Activated CD4-positive, alpha-beta memory T cell treated with anti-CD3 and anti-CD28 coated beads for 36 hours (primary cell): ENCODE measurements at regions not wholly inside any gene's neighbourhood (a gene's known extent, or its start where the extent isn't known, plus 50 kb on each side); places are given as distances from the start of the nearest gene placed in this dataset.
"Not testable (repeated sequence)": the region's sequence is repeated elsewhere in the genome, so short reads cannot be mapped to it uniquely, and the experiment has no call there.

Experiments
- CTCF ChIA-PET: fragments of 350-600 bp; sonication (Branson Sonifier 250); formaldehyde crosslinking; loops from one replicate; lab custom pipeline; 2021; ENCODE audit warnings: antibody characterized with exemption, inconsistent platforms; lab: Charles Lee
- POLR2A ChIA-PET: fragments of 350-600 bp; sonication (Branson Sonifier 250); formaldehyde crosslinking; loops from one replicate; lab custom pipeline; 2021; ENCODE audit warnings: antibody characterized with exemption; lab: Charles Lee
- DNase-seq: peaks from one replicate; pipeline ENCODE4 v3.0.0-alpha.2; 2020
- H3K27ac Mint-ChIP-seq: one replicate; pipeline ENCODE4 v1.8.0; 2021; ENCODE audit warnings: mixed read lengths
- H3K27me3 Mint-ChIP-seq: one replicate; pipeline ENCODE4 v1.8.0; 2021; ENCODE audit warnings: mixed read lengths
- H3K36me3 Mint-ChIP-seq: one replicate; pipeline ENCODE4 v1.8.0; 2021; ENCODE audit warnings: mixed read lengths
- H3K4me1 Mint-ChIP-seq: one replicate; pipeline ENCODE4 v1.8.0; 2021; ENCODE audit warnings: low read depth, mixed read lengths
- H3K4me3 Mint-ChIP-seq: one replicate; pipeline ENCODE4 v1.8.0; 2021; ENCODE audit warnings: mild to moderate bottlenecking, mixed read lengths
- H3K9me3 Mint-ChIP-seq: one replicate; pipeline ENCODE4 v1.8.0; 2021; ENCODE audit warnings: mixed read lengths
- intact Hi-C: fragments of 100-400 bp; cut with micrococcal nuclease; formaldehyde crosslinking; loops from one replicate; pipeline ENCODE4 v1.15.1; 2023

DNA sequence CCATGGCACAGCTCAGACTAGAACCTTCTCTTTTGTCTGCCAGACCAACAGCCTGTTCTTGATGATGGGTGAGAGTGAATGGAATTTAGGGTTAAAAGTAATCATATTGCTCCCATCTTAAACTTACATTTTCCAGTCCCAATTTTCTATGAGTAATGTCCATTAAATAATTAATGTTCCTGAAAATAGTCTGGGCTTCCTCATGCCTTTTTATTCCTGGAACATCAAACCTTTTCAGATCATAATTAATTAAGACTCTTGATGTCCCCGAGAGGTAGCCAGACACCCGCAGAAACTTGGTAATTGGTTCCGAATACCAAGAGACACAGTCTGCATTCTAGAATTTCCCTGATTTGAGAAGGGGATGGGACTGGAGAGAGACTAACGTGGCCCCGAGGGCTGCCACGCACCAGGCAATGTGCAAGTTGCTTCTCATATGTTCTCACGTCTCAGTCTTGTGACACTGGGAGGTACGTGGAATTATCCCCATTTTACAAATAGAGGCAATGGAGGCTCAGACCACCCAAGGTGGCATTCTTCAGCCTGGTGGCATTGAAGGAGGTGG, 78.6 kb upstream of the TOX2 start:
- no peak for DNase-seq
- POLR2A ChIA-PET: no interaction called here
- CTCF ChIA-PET: no interaction called here
- Mint-ChIP-seq H3K27ac (no peak overlapping the region), H3K4me1 (peaks cover 24% of the 10 kb centered on the region), H3K27me3 (peaks cover 17% of the 10 kb centered on the region), H3K4me3 (no peak overlapping the region), H3K36me3 (no peaks in the 10 kb centered on the region), H3K9me3 (no peaks in the 10 kb centered on the region)
- intact Hi-C loops: no loop called here

DNA sequence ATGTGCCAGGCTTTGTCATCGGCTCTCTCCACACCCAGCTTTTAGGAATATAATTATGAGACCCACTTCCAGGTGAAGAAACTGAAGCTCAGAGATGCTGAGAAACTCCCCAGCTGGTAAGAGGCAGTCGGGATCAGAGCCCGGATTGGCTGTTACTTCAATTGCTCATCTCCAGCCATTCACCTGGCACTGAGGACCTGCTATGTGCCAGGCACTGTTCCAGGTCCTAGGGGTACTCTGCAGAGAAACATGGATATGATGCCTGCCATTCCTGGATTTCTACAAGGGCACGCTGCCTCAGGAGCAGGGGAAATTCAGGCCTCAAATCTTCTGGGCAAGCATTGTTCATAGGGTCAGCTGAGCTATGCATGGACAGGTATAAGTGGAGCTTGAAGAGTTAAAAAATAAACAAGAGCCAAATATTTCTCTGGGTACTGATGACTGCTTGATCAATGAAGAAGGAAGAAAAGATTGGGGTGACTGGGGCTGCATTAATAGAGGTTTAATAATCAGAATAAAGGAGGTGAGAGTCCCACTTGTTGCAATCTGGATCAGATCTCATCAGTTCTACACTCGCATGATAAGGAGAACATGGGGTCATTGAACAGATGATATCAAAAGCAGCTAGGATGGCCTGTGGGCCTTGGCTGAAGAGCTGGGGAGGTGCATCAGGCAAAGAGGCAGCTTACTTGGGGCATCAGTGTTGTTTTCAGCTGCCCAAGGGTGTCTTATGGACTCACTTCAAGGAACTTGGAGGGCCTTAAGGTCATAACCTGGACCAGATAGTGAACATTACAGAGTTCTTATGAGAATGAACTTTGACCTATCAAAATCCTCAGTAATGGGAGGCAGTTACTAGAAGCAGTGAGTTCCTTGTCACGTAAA, 80.9 kb upstream of the TOX2 start:
- Mint-ChIP-seq H3K4me3 (no peak overlapping the region), H3K9me3 (peaks cover 5% of the 10 kb centered on the region), H3K27ac (no peak overlapping the region), H3K27me3 (peaks cover 15% of the 10 kb centered on the region), H3K36me3 (no peaks in the 10 kb centered on the region), H3K4me1 (peaks cover 6% of the 10 kb centered on the region)
- CTCF ChIA-PET: interaction anchor here (1.0 to 2.2 kb wide), 4 partner anchors 11 to 295 kb away, joined by 3 to 5 read pairs (median 4); no protein-coding TSS in a partner anchor
- intact Hi-C loops: no loop called here
- no peak for DNase-seq
- POLR2A ChIA-PET: no interaction called here

DNA sequence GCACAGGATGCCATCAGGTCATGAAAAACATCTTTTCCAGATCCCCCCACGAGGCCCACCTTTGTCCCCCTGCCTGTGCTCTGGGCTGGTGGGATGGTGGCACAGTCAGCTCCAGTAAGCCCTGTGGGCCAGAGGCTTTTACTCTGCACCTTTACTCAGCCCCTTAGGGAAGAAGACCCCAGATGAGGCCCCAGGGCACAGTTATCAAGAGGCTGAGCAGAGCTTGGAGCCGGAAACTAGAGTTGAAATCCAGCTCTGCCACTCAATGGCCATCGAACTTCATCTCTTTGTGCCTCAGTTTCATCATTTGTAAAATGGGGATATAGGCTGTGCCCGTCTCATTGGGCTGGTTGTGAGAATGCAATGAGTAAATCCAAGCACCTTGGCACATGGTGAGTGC, 81.7 kb upstream of the TOX2 start:
- Mint-ChIP-seq H3K9me3 (peaks cover 5% of the 10 kb centered on the region), H3K4me1 (no peaks in the 10 kb centered on the region), H3K4me3 (no peak overlapping the region), H3K27me3 (peaks cover 17% of the 10 kb centered on the region), H3K36me3 (no peaks in the 10 kb centered on the region), H3K27ac (no peak overlapping the region)
- intact Hi-C loops: no loop called here
- DNase-seq: no peak
- ChIA-PET POLR2A (no interaction called here), CTCF (no interaction called here)

DNA sequence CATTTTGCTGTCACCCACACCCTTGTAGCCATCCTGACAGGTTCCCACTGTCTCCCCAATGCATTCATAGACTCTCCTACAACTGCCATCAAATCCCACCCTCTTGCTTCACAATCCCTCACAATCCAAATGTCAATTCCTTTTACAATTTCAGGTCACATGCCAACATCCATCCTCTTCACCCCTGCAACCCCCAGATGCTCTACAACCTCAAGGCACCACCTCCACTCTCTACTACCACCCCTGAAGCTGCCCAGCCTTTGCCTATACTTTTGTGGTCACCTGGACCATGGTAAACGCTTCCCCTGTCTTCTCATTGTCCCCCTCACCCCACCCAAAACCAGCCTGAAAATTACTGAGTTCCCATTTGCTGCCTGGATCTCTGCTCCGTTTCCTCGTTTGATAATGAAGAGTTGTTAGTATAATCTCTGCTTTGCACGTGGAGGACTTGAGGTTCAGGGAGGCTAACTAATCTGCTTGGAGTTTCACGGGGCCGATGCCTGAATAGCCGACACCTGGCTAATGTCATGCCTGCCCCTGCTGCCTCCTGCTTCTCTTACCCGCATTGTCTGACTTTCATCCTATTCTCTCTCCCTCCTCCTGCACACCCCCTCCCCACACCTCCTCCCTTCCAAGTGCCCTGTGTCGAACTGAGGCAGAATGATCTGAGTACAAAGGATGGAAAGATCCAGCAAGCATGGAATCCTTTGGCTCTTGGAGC, 82.4 kb upstream of the TOX2 start:
- H3K27me3 Mint-ChIP-seq: peaks cover 11% of the 10 kb centered on the region
- ChIA-PET CTCF (no interaction called here), POLR2A (no interaction called here)
- no peak for DNase-seq
- intact Hi-C loops: no loop called here
- H3K4me1 Mint-ChIP-seq: no peaks in the 10 kb centered on the region
- no peak overlapping the region for H3K4me3 Mint-ChIP-seq
- peaks cover 5% of the 10 kb centered on the region for H3K9me3 Mint-ChIP-seq
- H3K27ac Mint-ChIP-seq: no peak overlapping the region
- no peaks in the 10 kb centered on the region for H3K36me3 Mint-ChIP-seq

DNA sequence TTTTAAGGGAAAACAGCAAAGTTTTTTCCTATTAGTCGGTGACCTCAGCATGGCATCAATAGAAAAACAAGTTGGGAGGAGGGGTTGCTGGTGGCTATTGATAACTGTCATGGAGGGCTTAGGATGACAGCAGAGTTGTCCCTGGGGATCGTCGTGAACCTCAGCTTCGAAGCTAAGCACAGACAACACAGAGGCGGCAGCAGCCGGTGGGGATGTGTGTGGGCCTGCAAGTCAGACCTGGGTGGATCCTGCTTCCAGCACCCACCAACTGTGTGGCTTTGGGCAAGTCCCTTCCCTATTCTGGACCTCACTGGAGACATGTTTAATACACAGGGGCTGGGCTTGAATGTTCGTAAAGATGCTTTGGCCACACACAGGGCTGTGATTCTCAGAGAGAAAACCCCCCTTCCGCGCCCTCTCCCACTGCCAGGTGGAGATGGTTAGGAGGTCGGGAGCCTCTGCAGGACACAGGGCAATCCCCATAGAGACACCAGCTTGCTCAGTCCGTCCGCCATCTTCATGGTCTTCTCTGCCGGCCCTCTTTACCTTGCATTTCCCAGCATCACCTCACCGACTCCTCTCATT, 83.1 kb upstream of the TOX2 start:
- Mint-ChIP-seq H3K27me3 (peaks cover 13% of the 10 kb centered on the region), H3K4me3 (no peak overlapping the region), H3K4me1 (no peaks in the 10 kb centered on the region), H3K36me3 (no peaks in the 10 kb centered on the region), H3K9me3 (peaks cover 5% of the 10 kb centered on the region), H3K27ac (no peak overlapping the region)
- intact Hi-C loops: no loop called here
- DNase-seq: no peak
- CTCF ChIA-PET: interaction anchor here (1.3 to 1.5 kb wide), 2 partner anchors 8 to 9 kb away, joined by 3 read pairs; no protein-coding TSS in a partner anchor
- POLR2A ChIA-PET: no interaction called here

DNA sequence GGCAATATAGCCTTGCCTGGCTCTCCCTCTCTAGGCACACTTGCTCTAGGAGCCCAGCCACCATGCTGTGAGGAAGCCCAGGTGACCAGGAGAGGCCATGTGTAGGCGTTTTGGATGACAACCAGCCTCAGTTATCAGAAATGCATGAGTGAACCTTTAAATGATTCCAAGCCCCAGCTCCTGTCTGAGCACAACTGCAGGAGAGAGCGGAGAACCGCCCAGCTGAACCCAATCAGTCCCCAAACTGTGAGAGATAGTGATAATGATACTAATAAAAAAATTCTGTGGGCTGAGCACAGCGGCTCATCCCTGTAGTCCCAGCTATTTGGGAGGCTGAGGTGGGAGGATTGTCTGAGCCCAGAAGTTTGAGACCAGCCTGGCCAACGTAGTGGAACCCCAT, 83.8 kb upstream of the TOX2 start:
- ChIA-PET CTCF (interaction anchor here (1.3 to 1.5 kb wide), 2 partner anchors 8 to 9 kb away, joined by 3 read pairs; no protein-coding TSS in a partner anchor), POLR2A (no interaction called here)
- no peak overlapping the region for H3K27ac Mint-ChIP-seq
- peaks cover 5% of the 10 kb centered on the region for H3K9me3 Mint-ChIP-seq
- intact Hi-C loops: no loop called here
- no peak for DNase-seq
- no peak overlapping the region for H3K4me3 Mint-ChIP-seq
- H3K27me3 Mint-ChIP-seq: peaks cover 14% of the 10 kb centered on the region
- H3K4me1 Mint-ChIP-seq: no peaks in the 10 kb centered on the region
- no peaks in the 10 kb centered on the region for H3K36me3 Mint-ChIP-seq

DNA sequence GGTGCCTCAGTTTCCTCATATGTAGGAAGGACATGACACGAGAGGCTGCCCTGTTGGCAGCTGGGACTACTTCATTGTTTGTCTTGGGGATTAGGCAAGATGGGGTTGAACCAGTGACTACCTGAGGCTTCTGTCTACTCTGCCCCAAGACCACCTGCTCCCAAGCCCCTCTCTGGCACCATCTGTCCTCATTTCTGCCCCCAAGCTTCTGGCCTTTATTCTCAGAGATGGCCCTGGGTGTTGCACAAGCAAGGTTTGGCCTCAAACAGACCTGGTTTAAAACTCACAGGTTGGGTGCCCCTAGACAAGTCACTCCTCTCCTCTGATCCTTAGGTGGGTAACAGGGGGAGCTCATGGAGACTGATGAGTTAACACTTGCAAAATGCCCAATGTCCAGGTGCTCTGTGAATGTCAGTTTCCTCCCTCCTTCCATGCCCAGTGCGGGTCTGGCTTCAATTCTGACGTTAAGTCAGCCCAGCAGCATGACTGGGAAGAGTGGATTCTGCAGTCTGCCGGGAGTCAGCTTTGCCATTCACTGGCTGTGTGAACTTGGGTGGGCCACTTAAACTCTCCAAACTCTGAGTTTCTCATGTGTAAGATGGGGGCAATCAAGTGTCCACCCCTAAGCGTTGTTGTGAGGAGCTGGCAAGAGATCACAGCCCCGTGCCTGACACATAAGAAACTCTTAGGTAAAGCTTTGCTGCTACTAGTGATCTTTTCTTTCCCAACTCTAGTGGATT, 84.5 kb upstream of the TOX2 start:
- Mint-ChIP-seq H3K4me3 (no peak overlapping the region), H3K27ac (no peak overlapping the region), H3K36me3 (no peaks in the 10 kb centered on the region), H3K4me1 (no peaks in the 10 kb centered on the region), H3K9me3 (peaks cover 5% of the 10 kb centered on the region), H3K27me3 (peaks cover 14% of the 10 kb centered on the region)
- CTCF ChIA-PET: interaction anchor here (1.3 to 1.5 kb wide), 2 partner anchors 7 to 10 kb away, joined by 3 read pairs; no protein-coding TSS in a partner anchor
- no peak for DNase-seq
- POLR2A ChIA-PET: no interaction called here
- intact Hi-C loops: no loop called here

DNA sequence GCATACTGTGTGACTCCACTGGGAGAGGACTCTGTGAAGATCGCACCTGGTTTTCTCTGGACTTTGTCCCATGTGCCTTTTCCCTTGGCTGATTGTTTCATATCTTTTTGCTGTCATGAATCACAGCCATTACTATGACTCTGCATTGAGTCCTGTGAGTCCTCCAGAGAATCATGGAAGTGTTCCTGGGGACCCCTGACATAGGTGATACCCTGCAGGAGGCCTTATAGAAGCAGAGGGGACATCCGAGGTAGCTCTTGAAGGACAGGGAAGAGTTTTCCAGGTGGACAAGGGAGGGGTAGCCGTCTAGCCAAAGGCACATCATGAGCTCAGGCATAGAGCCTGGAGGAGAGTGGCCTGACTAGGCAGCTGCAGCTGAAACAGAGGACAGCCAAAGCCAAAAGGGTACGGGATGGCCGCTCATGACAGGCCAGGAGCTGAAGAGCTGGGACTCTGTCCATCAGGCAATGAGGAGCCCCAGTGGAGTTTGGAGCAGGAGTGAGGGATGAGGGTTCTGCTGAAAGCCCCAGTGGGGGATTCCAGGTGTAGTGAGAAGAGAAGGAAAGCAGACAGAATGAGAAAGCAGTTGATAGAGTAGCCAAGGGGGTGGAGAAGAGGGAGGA, 86.6 kb upstream of the TOX2 start:
- H3K36me3 Mint-ChIP-seq: no peaks in the 10 kb centered on the region
- H3K4me3 Mint-ChIP-seq: no peak overlapping the region
- intact Hi-C loops: no loop called here
- peaks cover 5% of the 10 kb centered on the region for H3K9me3 Mint-ChIP-seq
- no peak for DNase-seq
- ChIA-PET CTCF (no interaction called here), POLR2A (no interaction called here)
- peaks cover 17% of the 10 kb centered on the region for H3K27me3 Mint-ChIP-seq
- H3K27ac Mint-ChIP-seq: no peak overlapping the region
- H3K4me1 Mint-ChIP-seq: no peaks in the 10 kb centered on the region

DNA sequence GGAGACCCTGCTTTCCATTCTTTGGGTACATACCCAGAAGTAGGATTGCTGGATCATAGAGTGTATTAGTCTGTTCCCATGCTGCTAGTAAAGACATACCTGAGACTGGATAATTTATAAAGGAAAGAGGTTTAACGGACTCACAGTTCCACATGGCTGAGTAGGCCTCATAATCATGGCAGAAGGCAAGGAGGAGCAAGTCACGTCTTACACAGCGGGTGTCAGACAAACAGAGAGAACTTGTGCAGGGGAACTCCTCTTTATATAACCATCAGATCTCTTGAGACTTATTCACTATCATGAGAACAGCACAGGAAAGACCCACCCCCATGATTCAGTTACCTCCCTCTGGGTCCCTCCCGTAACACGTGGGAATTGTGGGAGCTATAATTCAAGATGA, 87.7 kb upstream of the TOX2 start:
- intact Hi-C loops, POLR2A ChIA-PET, H3K27ac Mint-ChIP-seq, H3K36me3 Mint-ChIP-seq, H3K4me1 Mint-ChIP-seq, H3K4me3 Mint-ChIP-seq, DNase-seq, CTCF ChIA-PET, H3K9me3 Mint-ChIP-seq: not testable (repeated sequence)
- peaks cover 16% of the 10 kb centered on the region for H3K27me3 Mint-ChIP-seq

DNA sequence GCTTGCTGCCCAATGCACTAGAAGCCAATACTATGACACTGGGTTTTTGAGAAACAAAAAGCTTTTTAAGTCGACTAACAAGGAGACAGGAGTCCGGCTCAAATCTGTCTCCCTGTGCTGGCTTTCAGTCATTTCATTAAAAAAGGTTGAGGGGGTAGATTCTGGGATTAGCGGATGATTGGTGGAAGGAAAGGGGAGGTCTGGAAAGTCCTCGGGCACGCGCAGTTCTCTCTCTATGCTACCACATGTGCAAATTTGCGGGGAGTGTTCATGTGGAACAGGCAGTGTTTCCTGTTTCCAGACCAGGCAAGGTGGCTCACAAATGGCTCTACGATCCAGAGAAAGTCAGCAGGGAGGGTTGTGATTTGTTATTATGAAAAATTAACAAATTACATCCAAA, 89.1 kb upstream of the TOX2 start:
- intact Hi-C loops: no loop called here
- H3K27me3 Mint-ChIP-seq: peaks cover 11% of the 10 kb centered on the region
- H3K36me3 Mint-ChIP-seq: no peaks in the 10 kb centered on the region
- H3K4me3 Mint-ChIP-seq: no peak overlapping the region
- ChIA-PET POLR2A (no interaction called here), CTCF (interaction anchor here (1.5 kb wide), 1 partner anchor 14 kb away, joined by 5 read pairs; no protein-coding TSS in a partner anchor)
- peaks cover 10% of the 10 kb centered on the region for H3K4me1 Mint-ChIP-seq
- no peak for DNase-seq
- no peak overlapping the region for H3K27ac Mint-ChIP-seq
- H3K9me3 Mint-ChIP-seq: peaks cover 1% of the 10 kb centered on the region

DNA sequence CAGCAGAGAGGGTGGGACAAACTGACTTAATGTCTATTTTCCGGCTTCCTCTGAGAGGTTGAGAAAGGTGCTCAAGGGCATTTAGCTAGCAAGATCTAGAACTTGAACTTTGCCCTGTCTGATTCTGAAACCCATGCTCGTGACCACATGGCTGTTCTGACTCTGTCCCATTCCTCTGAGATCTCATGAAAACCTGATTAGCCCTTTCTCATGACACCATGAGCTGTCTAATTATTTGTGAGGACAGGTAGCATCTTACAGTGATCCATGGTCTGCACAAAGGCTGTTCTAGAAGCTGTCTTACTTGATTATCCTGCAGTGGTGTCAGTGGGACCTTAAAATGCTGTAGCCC, 89.6 kb upstream of the TOX2 start:
- peaks cover 10% of the 10 kb centered on the region for H3K4me1 Mint-ChIP-seq
- H3K36me3 Mint-ChIP-seq: no peaks in the 10 kb centered on the region
- DNase-seq: no peak
- H3K9me3 Mint-ChIP-seq: no peaks in the 10 kb centered on the region
- ChIA-PET POLR2A (no interaction called here), CTCF (interaction anchor here (1.5 kb wide), 1 partner anchor 15 kb away, joined by 5 read pairs; no protein-coding TSS in a partner anchor)
- intact Hi-C loops: no loop called here
- H3K27ac Mint-ChIP-seq: no peak overlapping the region
- H3K27me3 Mint-ChIP-seq: peaks cover 10% of the 10 kb centered on the region
- no peak overlapping the region for H3K4me3 Mint-ChIP-seq
